Colonic mucosa (tissue), 4 donors: ENCODE measurements at regions not wholly inside any gene's neighbourhood (a gene's known extent, or its start where the extent isn't known, plus 50 kb on each side); places are given as distances from the start of the nearest gene placed in this dataset.

ENCODE experiments used
- DNase-seq: peaks from one replicate; pipeline ENCODE4 v3.0.0-alpha.2; 2020
- H3K27ac ChIP-seq: fragments of 200-600 bp; one replicate; pipeline ENCODE4 v1.8.0; 2021
- H3K27me3 ChIP-seq: fragments of 200-600 bp; one replicate; pipeline ENCODE4 v1.8.0; 2021
- H3K36me3 ChIP-seq: fragments of 200-600 bp; one replicate; pipeline ENCODE4 v1.8.0; 2021
- H3K4me1 ChIP-seq: fragments of 200-600 bp; one replicate; pipeline ENCODE4 v1.8.0; 2021; ENCODE audit warnings: mild to moderate bottlenecking
- H3K4me3 ChIP-seq: fragments of 200-600 bp; one replicate; pipeline ENCODE4 v1.8.0; 2021
- H3K9ac ChIP-seq, 2 donors: one replicate each; pipeline ENCODE4 v1.7.0; 2013; ENCODE audit warnings: control low read depth in 2 of 2, low read depth in 2 of 2, low read length in 2 of 2
- H3K9me3 ChIP-seq: fragments of 200-600 bp; one replicate; pipeline ENCODE4 v1.8.0; 2021
- CTCF ChIP-seq: fragments of 200-600 bp; IDR thresholded peaks from one replicate; pipeline ENCODE4 v1.8.0; 2022; ENCODE audit warnings: antibody characterized with exemption, mild to moderate bottlenecking
- intact Hi-C: fragments of 100-400 bp; cut with DNase I; formaldehyde crosslinking; loops from one replicate; pipeline ENCODE4 v1.14.1; 2022
- donor health status: healthy.
- donor health status: DM: no; HTN: no; CAD: no.
- donor health status: DM: no; HTN: no; CAD: no.

DNA sequence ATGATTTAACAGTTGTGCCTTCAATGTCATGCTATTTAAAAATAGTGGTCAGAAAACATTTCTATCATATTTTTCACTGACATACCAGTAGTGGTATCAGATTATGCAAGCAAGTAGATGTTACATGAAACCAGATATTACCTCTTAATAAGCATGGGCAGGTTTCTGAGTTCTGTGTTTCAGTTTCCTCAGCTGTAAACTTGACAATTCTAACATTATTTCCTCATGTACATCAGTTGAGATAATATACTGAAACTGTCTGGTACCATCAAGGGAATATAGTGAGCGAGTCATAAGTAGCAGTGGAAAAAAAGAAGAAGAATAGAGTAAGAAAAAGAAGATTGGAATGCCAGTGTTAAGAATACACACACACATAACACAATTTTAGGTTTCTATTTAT, 477.9 kb upstream of the MANEA start:
- no peak for DNase-seq
- H3K27me3 ChIP-seq = no peaks in the 10 kb centered on the region
- no peak overlapping the region for H3K4me3 ChIP-seq
- H3K27ac ChIP-seq = no peak overlapping the region
- H3K4me1 ChIP-seq = no peaks in the 10 kb centered on the region
- H3K9ac ChIP-seq = no peak overlapping the region
- TF ChIP-seq CTCF = no peak
- no peaks in the 10 kb centered on the region for H3K9me3 ChIP-seq
- H3K36me3 ChIP-seq = no peaks in the 10 kb centered on the region
- intact Hi-C loops = no loop called here

GRCh38 chr6:95109212-95109611, 468.1 kb upstream of the MANEA start:
- Histone ChIP-seq H3K36me3 (no peaks in the 10 kb centered on the region), H3K27me3 (no peaks in the 10 kb centered on the region), H3K4me1 (no peaks in the 10 kb centered on the region), H3K9ac (no peak overlapping the region), H3K9me3 (no peaks in the 10 kb centered on the region), H3K27ac (no peak overlapping the region), H3K4me3 (no peak overlapping the region)
- TF ChIP-seq CTCF = no peak
- intact Hi-C loops = no loop called here
- DNase-seq = no peak

DNA sequence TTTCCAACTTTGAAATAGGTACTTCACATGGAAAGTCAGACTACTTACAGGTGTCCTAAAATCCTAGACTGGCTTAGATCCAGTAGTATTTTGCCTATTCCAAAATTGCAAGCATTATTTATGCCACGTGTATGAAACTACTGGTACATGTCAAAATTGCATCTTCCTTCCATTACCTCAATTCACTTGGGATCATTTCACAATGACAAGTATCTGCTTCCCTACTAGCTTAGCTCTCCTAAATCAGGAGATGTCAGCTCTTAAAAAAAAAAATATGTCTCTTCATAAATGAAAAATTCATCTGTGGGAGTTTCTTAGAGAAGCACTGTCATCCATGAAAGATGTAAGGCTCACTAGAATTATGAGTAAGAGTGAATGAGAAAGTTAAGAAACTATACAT, 466.6 kb upstream of the MANEA start:
- TF ChIP-seq CTCF = no peak
- Histone ChIP-seq H3K4me3 (no peak overlapping the region), H3K4me1 (no peaks in the 10 kb centered on the region), H3K9me3 (no peaks in the 10 kb centered on the region), H3K36me3 (no peaks in the 10 kb centered on the region), H3K27ac (no peak overlapping the region), H3K9ac (no peak overlapping the region), H3K27me3 (no peaks in the 10 kb centered on the region)
- intact Hi-C loops = no loop called here
- DNase-seq = no peak

DNA sequence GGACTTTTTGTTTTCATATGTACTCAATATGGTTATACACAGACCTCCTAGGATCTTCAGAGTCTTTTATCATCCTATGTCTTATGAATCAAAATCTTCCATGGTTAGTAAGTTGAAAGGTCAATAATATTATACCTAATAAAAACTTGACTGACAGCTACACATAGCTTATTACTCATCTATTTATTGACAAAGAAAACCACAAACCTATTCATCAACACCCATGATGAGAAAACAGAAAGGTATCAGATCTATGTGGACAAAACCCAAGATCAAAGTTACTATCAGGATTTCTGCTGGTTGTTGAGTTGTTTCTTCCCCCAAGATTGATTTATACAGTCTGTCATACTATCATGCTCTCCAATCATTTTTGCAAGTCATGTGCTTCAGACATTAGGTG, 460.1 kb upstream of the MANEA start:
- Histone ChIP-seq H3K9ac (no peak overlapping the region), H3K9me3 (no peaks in the 10 kb centered on the region), H3K4me1 (no peaks in the 10 kb centered on the region), H3K27me3 (no peaks in the 10 kb centered on the region), H3K36me3 (no peaks in the 10 kb centered on the region), H3K27ac (no peak overlapping the region), H3K4me3 (no peak overlapping the region)
- intact Hi-C loops = no loop called here
- TF ChIP-seq CTCF = no peak
- DNase-seq = no peak

DNA sequence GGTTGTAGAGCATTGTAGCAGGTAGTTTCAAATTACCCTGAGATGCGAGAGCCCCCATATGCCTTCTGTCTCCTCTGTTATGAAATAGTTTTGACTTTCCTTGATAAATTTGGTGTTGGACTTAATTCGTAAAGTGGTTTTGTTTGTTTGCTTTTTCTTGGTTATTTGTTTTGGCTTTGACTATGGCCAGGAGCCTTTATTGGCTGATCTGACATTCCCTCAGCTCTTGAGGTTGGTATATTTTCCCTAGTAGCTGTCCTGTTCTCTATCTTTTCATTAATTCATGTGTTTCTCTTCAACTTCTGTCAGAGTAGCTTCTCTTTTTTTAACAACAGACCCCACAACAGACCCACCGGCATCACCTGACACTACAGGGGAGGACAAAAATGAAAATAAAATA, 457.4 kb upstream of the MANEA start:
- DNase-seq = no peak
- H3K27me3 ChIP-seq = no peaks in the 10 kb centered on the region
- H3K4me3 ChIP-seq = no peak overlapping the region
- H3K9ac ChIP-seq = no peak overlapping the region
- H3K27ac ChIP-seq = no peak overlapping the region
- no peaks in the 10 kb centered on the region for H3K4me1 ChIP-seq
- no peaks in the 10 kb centered on the region for H3K36me3 ChIP-seq
- no peaks in the 10 kb centered on the region for H3K9me3 ChIP-seq
- TF ChIP-seq CTCF = no peak
- intact Hi-C loops = no loop called here

- intact Hi-C loops = no loop called here
Observed at GRCh38 chr6:95120984-95121383, 456.4 kb upstream of the MANEA start.

More at GRCh38 chr6:95120984-95121383, 456.4 kb upstream of the MANEA start:
- no peak overlapping the region for H3K9ac ChIP-seq
- no peaks in the 10 kb centered on the region for H3K36me3 ChIP-seq
- no peak overlapping the region for H3K4me3 ChIP-seq
- TF ChIP-seq CTCF = no peak
- DNase-seq = no peak
- no peak overlapping the region for H3K27ac ChIP-seq
- no peaks in the 10 kb centered on the region for H3K4me1 ChIP-seq
- H3K27me3 ChIP-seq = no peaks in the 10 kb centered on the region
- no peaks in the 10 kb centered on the region for H3K9me3 ChIP-seq
